Loucy (cell line): ENCODE measurements at regions not wholly inside any gene's neighbourhood (a gene's known extent, or its start where the extent isn't known, plus 50 kb on each side); places are given as distances from the start of the nearest gene placed in this dataset.

ENCODE experiments used
- CTCF ChIP-seq: fragments of 200-600 bp; sonication (generic); conservative IDR thresholded peaks from 2 replicates; pipeline ENCODE4 v1.5.1; 2014; ENCODE audit warnings: mild to moderate bottlenecking, antibody characterized with exemption, low read length
- EZH2phosphoT487 ChIP-seq: fragments of 200-600 bp; IDR thresholded peaks from 2 replicates; pipeline ENCODE4 v1.6.1; 2018; ENCODE audit warnings: antibody characterized with exemption, mild to moderate bottlenecking, moderate library complexity, borderline replicate concordance

- TF ChIP-seq CTCF (no peak), EZH2phosphoT487 (no peak)
Measured at GRCh38 chr1:114235960-114236359, 82.3 kb upstream of the SYT6 start.
